IPS-NIHi11 (cell line): ENCODE measurements at regions not wholly inside any gene's neighbourhood (a gene's known extent, or its start where the extent isn't known, plus 50 kb on each side); places are given as distances from the start of the nearest gene placed in this dataset.
"Not testable (repeated sequence)": the region's sequence is repeated elsewhere in the genome, so short reads cannot be mapped to it uniquely, and the experiment has no call there.

ENCODE experiments used
- DNase-seq: peaks from one replicate; pipeline ENCODE4 v3.0.0; 2012; ENCODE audit warnings: mixed read lengths, low spot score

DNA sequence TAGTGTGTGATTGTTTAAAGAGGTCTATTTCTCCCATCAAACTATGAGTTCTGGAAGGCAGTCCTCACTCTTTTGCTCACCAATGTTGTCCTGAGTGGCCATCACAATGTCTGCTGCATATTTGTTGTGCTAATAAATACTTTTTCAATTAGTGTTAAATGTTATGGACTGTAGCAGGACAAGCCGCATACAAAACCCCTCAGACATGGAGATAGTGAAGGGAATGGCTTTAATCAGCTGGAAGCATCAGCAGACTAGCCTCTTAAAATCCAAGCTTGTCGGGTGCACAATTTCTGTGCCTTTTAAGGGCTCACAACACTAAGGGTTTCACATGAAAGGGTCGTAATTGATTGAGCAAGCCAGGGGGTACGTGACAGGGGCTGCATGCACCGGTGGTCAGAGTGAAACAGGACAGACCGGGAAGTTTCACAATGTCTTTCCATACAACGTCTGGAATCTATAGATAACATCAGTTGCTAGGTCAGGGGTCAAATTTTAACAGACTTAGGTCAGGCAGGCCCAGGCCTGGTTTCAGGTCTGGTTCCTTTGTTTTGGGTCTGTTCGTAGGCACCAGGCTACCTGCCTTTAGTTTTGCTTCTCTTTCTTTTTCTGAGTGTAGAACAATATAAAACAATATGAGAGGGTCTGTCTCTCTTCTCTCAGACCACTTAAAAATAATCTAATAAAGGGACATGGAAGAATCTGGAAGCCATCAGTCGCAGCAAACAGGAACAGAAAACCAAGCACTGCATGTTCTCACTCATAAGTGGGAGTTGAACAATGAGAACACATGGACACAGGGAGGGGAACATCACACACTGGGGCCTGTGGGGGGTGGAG lies 327.6 kb upstream of the HTR1E start:
- no peak for DNase-seq

GRCh38 chr6:86603364-86603763 lies 334.0 kb upstream of the HTR1E start:
- DNase-seq = not testable (repeated sequence)

- DNase-seq = not testable (repeated sequence)
Measured at GRCh38 chr6:86602093-86602492, 335.2 kb upstream of the HTR1E start.

- DNase-seq = not testable (repeated sequence)
Measured at GRCh38 chr6:86598969-86599368, 338.4 kb upstream of the HTR1E start.

DNA sequence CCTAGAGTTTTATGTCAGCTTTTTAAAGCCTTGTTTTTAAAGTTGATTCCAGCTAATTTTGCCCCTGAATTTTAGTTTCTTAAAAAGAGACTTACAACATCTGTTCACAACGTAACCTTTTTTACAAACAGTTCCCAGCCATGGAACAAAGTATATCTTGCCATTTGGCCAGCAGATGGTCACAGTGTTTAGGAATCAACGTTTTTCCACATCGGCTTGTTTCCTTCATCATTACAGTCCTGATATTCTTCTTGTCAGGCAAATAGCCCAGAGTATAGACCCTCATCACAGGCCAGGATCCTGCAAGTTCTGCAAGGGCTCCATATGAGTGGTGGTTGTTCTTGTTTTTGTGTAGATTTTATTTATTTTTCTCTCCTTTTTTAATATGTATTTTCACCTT lies 341.7 kb upstream of the HTR1E start:
- DNase-seq = no peak

- DNase-seq = no peak
Measured at GRCh38 chr6:86586195-86586594, 351.1 kb upstream of the HTR1E start.

- no peak for DNase-seq
Measured at GRCh38 chr6:86581833-86582232, 355.5 kb upstream of the HTR1E start.

DNA sequence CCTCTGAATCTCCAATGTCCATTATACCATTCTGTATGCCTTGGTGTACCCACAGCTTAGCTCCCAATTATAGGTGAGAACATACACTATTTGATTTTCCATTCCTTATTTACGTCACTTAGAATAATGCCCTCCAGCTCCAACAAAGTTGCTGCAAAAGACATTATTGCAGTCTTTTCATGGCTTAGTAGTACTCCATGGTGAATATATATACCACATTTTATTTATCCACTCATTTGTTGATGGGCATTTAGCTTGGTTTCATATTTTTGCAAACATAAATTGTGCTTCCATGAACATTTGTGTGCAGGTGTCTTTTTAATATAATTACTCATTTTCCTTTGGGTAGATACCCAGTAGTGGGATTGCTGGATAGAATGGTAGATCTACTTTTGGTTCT lies 374.1 kb upstream of the HTR1E start:
- no peak for DNase-seq

GRCh38 chr6:86558318-86558717 lies 379.0 kb upstream of the HTR1E start:
- DNase-seq = no peak

GRCh38 chr6:86537292-86537861 lies 400.0 kb upstream of the HTR1E start:
- no peak for DNase-seq

DNA sequence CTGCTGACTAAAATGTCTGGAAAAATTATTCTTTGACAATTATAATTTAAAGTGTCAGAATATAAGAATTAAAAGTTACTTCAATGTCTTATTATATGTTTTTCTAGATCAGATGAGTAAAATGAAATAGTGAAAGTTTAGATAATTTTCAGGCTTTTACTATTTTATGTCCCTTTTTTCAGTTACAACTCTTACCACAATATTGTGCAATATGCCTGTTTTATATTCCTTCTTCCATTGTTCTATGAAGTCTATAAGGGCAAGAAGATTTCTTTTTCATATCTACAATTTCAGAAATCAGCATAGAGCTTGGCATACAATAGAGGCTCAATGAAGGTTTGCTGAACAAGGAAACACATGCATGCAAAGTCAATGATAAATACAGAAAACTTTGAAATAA lies 401.2 kb upstream of the HTR1E start:
- no peak for DNase-seq

- DNase-seq = no peak
Measured at GRCh38 chr6:86535100-86535499, 402.2 kb upstream of the HTR1E start.

DNA sequence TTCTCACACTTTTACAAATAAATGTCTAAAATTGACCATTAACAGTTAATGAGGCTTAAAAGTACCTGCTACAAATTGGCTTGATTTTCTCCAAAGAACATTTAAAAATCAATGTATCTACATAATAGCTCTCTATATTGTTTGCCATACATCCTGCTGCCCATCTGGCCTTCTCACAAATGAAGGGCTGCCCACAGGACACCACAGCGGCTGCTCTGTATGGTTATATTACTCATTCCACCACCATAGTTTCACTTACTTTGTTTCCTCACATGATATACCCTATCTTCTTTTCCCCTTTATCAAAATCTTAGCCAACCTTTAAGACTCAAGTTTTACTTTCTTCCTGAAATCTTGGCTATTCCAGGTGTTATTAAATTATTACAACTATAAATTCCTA lies 407.7 kb upstream of the HTR1E start:
- DNase-seq = no peak

DNA sequence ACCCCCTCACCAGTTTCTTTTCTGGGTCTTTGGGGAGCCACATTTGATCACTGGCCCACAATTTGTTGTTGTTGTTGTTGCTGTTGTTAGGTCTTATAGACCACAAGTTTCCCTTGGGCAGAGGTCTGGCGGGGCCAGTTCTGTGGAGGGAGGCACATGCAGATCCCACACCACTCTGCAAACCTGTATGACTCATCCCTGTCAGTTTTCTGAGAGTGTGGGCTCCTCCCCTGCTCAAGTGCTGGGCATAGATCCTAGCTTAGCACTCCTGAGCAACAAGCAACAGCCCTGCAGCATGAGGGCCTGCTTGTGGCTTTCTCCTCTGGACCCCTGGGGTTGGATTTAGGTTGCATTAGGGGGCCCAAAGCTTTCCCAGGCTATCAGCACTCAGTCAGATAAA lies 411.1 kb upstream of the HTR1E start:
- no peak for DNase-seq

GRCh38 chr6:86516087-86516486 lies 421.2 kb upstream of the HTR1E start:
- DNase-seq = no peak

DNA sequence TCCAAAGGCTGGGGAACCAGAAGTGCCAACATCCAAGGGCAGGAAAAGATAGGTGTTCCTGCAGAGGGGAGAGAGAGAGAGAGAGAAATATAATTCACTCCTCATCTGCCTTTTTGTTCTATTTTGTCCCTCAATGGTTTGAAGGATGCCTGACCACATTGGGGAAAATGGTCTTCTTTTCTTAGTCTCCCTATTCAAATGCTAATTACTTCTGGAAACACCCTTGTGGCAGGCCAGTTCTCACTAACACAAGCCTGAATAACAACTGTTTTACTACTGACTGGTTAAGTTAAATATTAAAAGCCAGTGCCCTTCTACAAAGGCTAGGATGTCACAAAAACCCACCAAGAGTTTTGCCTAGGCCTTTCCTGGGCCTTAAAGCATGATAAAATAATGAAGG lies 425.4 kb upstream of the HTR1E start:
- no peak for DNase-seq

GRCh38 chr6:86508230-86508629 lies 429.1 kb upstream of the HTR1E start:
- DNase-seq = no peak

DNA sequence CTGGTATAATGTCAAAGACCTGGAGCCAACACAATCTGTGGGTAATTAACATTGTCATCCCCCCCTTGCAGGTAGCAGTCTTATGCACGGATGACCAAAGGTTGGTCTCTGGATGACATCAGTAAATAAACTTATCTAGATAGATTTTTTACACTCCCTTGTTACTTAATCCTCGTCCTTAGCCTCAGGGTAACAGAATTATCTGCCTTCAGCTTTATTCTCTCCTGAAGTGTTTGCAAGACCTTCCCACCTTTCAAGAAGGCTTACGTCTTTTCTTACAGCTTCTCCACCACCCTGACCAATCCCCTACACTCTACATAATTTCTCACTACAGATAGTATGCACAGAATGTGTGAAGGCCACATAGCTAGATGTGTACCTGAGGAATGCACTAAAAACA lies 434.8 kb upstream of the HTR1E start:
- DNase-seq = no peak

GRCh38 chr6:86500035-86500434 lies 437.3 kb upstream of the HTR1E start:
- no peak for DNase-seq

DNA sequence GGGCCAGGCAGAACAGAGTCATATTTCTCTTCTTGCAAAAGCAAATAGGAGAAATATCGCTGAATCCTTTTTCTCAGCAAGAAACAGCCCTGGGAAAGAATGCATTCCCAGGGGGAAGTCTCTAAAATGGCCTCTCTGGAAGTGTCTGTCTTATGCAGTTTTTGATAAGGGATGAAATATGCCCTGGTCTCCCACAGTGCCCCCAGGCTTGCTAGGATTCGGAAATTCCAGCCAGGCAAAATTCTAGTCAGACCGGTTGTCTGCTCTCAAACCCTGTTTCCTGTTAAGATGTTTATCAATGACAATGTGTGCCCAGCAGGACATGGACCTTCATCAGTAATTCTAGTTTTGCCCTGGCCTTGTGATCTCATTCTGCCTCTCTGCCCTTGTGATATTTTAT lies 448.3 kb upstream of the HTR1E start:
- DNase-seq = not testable (repeated sequence)

GRCh38 chr6:86487660-86488221 lies 449.6 kb upstream of the HTR1E start:
- DNase-seq = no peak

GRCh38 chr6:86478316-86478715 lies 459.0 kb upstream of the HTR1E start:
- DNase-seq = not testable (repeated sequence)

DNA sequence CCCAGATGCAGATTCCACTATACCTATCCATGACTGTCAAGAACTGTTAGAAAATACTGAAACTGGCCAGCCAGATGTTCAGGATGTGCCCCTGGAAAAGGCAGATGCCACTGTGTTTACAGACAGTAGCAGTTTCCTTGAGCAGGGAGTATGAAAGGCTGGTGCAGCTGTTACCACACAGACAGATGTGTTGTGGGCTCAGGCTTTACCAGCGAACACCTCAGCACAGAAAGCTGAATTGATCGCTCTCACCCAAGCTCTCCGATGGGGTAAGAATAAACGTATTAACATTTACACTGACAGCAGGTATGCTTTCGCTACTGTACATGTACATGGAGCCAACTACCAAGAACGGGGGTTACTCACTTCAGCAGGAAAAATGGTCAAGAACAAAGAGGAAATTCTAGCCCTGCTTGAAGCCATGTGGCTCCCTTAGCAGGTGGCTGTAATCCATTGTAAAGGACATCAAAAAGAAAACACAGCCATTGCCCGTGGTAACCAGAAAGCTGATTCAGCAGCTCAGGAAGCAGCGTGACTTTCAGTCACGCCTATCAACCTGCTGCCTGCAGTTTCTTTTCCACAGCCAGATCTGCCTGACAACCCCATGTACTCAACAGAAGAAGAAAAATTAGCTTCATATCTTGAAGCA lies 459.7 kb upstream of the HTR1E start:
- DNase-seq = peak; percentile 12
